Esophagus squamous epithelium (tissue), 4 donors: ENCODE measurements at regions not wholly inside any gene's neighbourhood (a gene's known extent, or its start where the extent isn't known, plus 50 kb on each side); places are given as distances from the start of the nearest gene placed in this dataset.

ENCODE experiments used
- POLR2A ChIP-seq, 4 donors: fragments of 450-650 bp; IDR thresholded peaks; one replicate each; pipeline ENCODE4 v1.6.1; 2017; ENCODE audit warnings: antibody characterized with exemption in 4 of 4, mild to moderate bottlenecking in 4 of 4, moderate library complexity in 3 of 4
- TF ChIP-seq, protein P1 (sequence below), 6 experiments: fragments of 450-650 bp in 4 of 6; fragments of 200-600 bp in 2 of 6; sonication (generic) in 2 of 6; IDR thresholded peaks; one replicate each; pipeline ENCODE4 v1.5.1; 2016 to 2019; ENCODE audit warnings: antibody characterized with exemption in 6 of 6, mild to moderate bottlenecking in 4 of 6, moderate library complexity in 4 of 6

DNA sequence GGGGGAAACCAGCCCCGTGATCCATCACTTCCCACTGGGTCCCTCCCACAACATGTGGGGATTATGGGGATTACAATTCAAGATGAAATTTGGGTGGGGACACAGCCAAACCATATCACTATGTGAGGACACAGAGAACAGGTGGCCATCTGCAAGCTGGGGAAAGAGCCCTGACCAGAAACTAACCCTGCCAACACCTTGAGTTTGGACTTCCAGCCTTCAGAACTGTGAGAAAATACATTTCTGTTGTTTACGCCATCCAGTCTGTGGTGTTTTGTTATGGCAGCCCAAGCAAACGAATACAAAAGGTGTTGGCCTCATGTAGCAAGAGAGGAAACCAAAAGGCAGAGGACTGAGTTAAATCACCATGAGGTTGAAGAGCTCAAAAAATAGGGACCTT is 169.9 kb upstream of the TENM3 start:
- TF ChIP-seq, protein P1, sequence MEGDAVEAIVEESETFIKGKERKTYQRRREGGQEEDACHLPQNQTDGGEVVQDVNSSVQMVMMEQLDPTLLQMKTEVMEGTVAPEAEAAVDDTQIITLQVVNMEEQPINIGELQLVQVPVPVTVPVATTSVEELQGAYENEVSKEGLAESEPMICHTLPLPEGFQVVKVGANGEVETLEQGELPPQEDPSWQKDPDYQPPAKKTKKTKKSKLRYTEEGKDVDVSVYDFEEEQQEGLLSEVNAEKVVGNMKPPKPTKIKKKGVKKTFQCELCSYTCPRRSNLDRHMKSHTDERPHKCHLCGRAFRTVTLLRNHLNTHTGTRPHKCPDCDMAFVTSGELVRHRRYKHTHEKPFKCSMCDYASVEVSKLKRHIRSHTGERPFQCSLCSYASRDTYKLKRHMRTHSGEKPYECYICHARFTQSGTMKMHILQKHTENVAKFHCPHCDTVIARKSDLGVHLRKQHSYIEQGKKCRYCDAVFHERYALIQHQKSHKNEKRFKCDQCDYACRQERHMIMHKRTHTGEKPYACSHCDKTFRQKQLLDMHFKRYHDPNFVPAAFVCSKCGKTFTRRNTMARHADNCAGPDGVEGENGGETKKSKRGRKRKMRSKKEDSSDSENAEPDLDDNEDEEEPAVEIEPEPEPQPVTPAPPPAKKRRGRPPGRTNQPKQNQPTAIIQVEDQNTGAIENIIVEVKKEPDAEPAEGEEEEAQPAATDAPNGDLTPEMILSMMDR (IDR thresholded peaks at IDR 0.05) = no peak
- TF ChIP-seq POLR2A (IDR thresholded peaks at IDR 0.05) = no peak
